Testis (tissue), 2 donors: ENCODE measurements at regions not wholly inside any gene's neighbourhood (a gene's known extent, or its start where the extent isn't known, plus 50 kb on each side); places are given as distances from the start of the nearest gene placed in this dataset.

Experiments
- DNase-seq: peaks from one replicate; pipeline ENCODE4 v3.0.0-alpha.2; 2019
- H3K27ac ChIP-seq, 2 donors: fragments of 200-600 bp; sonication (generic); one replicate each; pipeline ENCODE4 v1.5.1; 2019
- H3K27me3 ChIP-seq: fragments of 200-600 bp; sonication (generic); one replicate; pipeline ENCODE4 v1.5.1; 2019
- H3K36me3 ChIP-seq: fragments of 200-600 bp; sonication (generic); one replicate; pipeline ENCODE4 v1.5.1; 2017; ENCODE audit warnings: low read depth; ENCODE audit errors: missing control alignments
- H3K4me1 ChIP-seq: fragments of 200-600 bp; sonication (generic); one replicate; pipeline ENCODE4 v1.5.1; 2019
- H3K4me3 ChIP-seq, 2 donors: fragments of 200-600 bp; sonication (generic); one replicate each; pipeline ENCODE4 v1.5.1; 2017 to 2019
- H3K9me3 ChIP-seq: fragments of 200-600 bp; sonication (generic); one replicate; pipeline ENCODE4 v1.5.1; 2017
- CTCF ChIP-seq, 3 experiments: fragments of 450-650 bp in 2 of 3; fragments of 200-600 bp in 1 of 3; sonication (generic) in 1 of 3; IDR thresholded peaks; one replicate each; pipeline ENCODE4 v1.5.1; 2016 to 2019; ENCODE audit warnings: antibody characterized with exemption in 3 of 3, mild to moderate bottlenecking in 2 of 3, moderate library complexity in 1 of 3
- POLR2A ChIP-seq: fragments of 450-650 bp; IDR thresholded peaks from one replicate; pipeline ENCODE4 v1.6.1; 2017; ENCODE audit warnings: antibody characterized with exemption, mild to moderate bottlenecking, moderate library complexity
- WGBS, 2 donors: methylation state at CpG; one replicate each; pipeline ENCODE4 v1.1.5; 2018; 5-methylcytosine and 5-hydroxymethylcytosine counted together
- intact Hi-C: fragments of 100-400 bp; cut with DNase I; formaldehyde crosslinking; loops from one replicate; pipeline ENCODE4 v1.15.1; 2023; ENCODE audit warnings: low total_unique reads

- Histone ChIP-seq H3K27me3 (no peaks in the 10 kb centered on the region), H3K9me3 (no peaks in the 10 kb centered on the region), H3K27ac (no peak overlapping the region), H3K4me1 (no peaks in the 10 kb centered on the region), H3K4me3 (no peak overlapping the region), H3K36me3 (no peaks in the 10 kb centered on the region)
- 89 to 90% methylated on average over 4 of the region's 4 CpGs for WGBS, 2 donors
- TF ChIP-seq POLR2A (no peak), CTCF (IDR thresholded peaks at IDR 0.05) (no peak)
- DNase-seq, result no peak
- intact Hi-C loops, result no loop called here
Observed at GRCh38 chr15:36426691-36427090, 152.7 kb upstream of the CDIN1 start.

- no peaks in the 10 kb centered on the region for H3K36me3 ChIP-seq
- H3K27me3 ChIP-seq, result no peaks in the 10 kb centered on the region
- no peaks in the 10 kb centered on the region for H3K9me3 ChIP-seq
- no peak for DNase-seq
- no peak overlapping the region for H3K27ac ChIP-seq
- 85 to 98% methylated on average over 4 of the region's 4 CpGs for WGBS, 2 donors
- intact Hi-C loops, result no loop called here
- H3K4me1 ChIP-seq, result no peaks in the 10 kb centered on the region
- no peak for TF ChIP-seq POLR2A
- TF ChIP-seq CTCF (IDR thresholded peaks at IDR 0.05), result no peak
- no peak overlapping the region for H3K4me3 ChIP-seq
Observed at GRCh38 chr15:36428102-36428845, 151.2 kb upstream of the CDIN1 start.

GRCh38 chr15:36429707-36430106 is 149.7 kb upstream of the CDIN1 start:
- Histone ChIP-seq H3K36me3 (no peaks in the 10 kb centered on the region), H3K4me3 (no peak overlapping the region), H3K27ac (no peak overlapping the region), H3K9me3 (no peaks in the 10 kb centered on the region), H3K4me1 (no peaks in the 10 kb centered on the region), H3K27me3 (no peaks in the 10 kb centered on the region)
- no peak for DNase-seq
- WGBS, 2 donors, result 70 to 80% methylated on average over 2 of the region's 2 CpGs
- intact Hi-C loops, result no loop called here
- TF ChIP-seq POLR2A, result no peak
- no peak for TF ChIP-seq CTCF (IDR thresholded peaks at IDR 0.05)

- DNase-seq, result no peak
- 90 to 92% methylated on average over 1 of the region's 1 CpG for WGBS, 2 donors
- no peak for TF ChIP-seq CTCF (IDR thresholded peaks at IDR 0.05)
- no peak for TF ChIP-seq POLR2A
Observed at GRCh38 chr15:36430280-36430679, 149.1 kb upstream of the CDIN1 start.

GRCh38 chr15:36430726-36431265 is 148.6 kb upstream of the CDIN1 start:
- H3K27me3 ChIP-seq, result no peaks in the 10 kb centered on the region
- H3K9me3 ChIP-seq, result no peaks in the 10 kb centered on the region
- H3K27ac ChIP-seq, result no peak overlapping the region
- H3K4me3 ChIP-seq, result no peak overlapping the region
- intact Hi-C loops, result no loop called here
- DNase-seq, result no peak
- TF ChIP-seq CTCF (IDR thresholded peaks at IDR 0.05) (no peak), POLR2A (no peak)
- H3K36me3 ChIP-seq, result no peaks in the 10 kb centered on the region
- H3K4me1 ChIP-seq, result no peaks in the 10 kb centered on the region
- WGBS, 2 donors, result 87 to 91% methylated on average over 4 of the region's 4 CpGs

More at GRCh38 chr15:36430280-36430679, 149.1 kb upstream of the CDIN1 start:
- Histone ChIP-seq H3K36me3 (no peaks in the 10 kb centered on the region), H3K27me3 (no peaks in the 10 kb centered on the region), H3K27ac (no peak overlapping the region), H3K4me3 (no peak overlapping the region), H3K9me3 (no peaks in the 10 kb centered on the region), H3K4me1 (no peaks in the 10 kb centered on the region)
- intact Hi-C loops, result no loop called here
